Activated T-cell treated with anti-CD3 and anti-CD28 coated beads for 4 hours (primary cell): ENCODE measurements at regions not wholly inside any gene's neighbourhood (a gene's known extent, or its start where the extent isn't known, plus 50 kb on each side); places are given as distances from the start of the nearest gene placed in this dataset.

Source experiments
- DNase-seq: peaks from one replicate; pipeline ENCODE4 v3.0.0-alpha.2; 2020

DNA sequence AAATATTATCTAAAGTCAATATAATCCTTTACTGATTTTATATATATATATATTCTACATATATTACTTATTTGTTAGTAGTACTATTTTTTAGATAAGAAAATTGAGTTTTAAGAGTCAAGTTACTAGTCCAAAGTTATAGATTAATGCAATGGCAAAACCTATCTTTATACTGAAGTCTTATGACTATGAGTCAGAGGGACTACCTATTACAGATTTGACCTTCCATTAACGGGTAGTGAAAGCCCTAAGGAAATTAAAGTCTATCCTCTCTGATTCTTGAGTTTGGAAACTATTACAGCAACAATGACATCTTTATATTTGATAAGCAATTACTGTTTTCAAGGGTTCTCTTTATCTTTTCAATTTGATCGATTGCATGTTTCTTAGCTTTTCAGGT, 315.8 kb downstream of the CASP12 start:
- DNase-seq: no peak

GRCh38 chr11:104581246-104581980, 316.8 kb downstream of the CASP12 start:
- DNase-seq: no peak

DNA sequence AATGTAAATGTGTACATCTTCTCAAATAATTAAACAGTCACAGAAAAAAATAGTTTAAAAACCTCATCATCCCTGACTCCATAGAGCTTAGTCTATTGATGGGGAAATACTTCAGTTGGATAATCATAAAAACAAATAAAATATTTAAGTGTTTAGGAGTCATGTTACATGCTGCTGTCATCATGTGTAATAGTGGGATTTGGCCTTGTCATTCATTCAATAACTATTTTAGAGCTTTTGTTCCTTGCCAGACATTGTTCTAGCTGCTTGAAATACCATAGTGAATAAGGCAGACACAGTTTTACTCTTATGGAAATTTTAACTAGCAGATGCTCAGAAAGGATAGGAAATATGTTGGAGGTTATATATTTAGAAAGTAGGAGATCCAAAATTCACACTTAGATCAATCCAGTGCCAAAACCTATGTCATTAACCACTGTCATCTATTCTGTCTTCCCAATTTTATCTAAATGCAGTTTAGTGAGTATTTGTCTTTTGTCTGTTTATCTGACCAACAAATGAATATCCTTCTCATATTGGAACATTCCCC, 324.7 kb downstream of the CASP12 start:
- no peak for DNase-seq

- no peak for DNase-seq
These were observed 326.0 kb downstream of the CASP12 start for GRCh38 chr11:104572279-104572678.

- no peak for DNase-seq
These were observed 328.1 kb downstream of the CASP12 start for GRCh38 chr11:104570078-104570701.

DNA sequence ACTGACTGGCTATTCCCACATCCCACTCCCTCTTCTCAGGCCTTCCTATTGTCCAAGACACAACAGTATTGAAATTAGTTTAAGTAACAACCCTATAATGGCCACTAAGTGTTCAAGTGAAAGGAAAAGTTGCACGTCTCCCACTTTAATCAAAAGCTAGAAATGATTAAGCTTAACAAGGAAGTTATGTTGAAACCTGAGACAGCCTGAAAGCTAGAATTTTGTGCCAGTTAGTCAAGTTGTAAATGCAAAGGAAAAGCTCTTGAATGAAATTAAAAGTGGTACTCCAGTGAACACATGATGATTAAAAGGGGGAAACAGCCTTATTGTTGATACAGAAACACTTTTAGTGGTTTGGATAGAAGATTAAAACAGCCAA, 332.7 kb downstream of the CASP12 start:
- no peak for DNase-seq

DNA sequence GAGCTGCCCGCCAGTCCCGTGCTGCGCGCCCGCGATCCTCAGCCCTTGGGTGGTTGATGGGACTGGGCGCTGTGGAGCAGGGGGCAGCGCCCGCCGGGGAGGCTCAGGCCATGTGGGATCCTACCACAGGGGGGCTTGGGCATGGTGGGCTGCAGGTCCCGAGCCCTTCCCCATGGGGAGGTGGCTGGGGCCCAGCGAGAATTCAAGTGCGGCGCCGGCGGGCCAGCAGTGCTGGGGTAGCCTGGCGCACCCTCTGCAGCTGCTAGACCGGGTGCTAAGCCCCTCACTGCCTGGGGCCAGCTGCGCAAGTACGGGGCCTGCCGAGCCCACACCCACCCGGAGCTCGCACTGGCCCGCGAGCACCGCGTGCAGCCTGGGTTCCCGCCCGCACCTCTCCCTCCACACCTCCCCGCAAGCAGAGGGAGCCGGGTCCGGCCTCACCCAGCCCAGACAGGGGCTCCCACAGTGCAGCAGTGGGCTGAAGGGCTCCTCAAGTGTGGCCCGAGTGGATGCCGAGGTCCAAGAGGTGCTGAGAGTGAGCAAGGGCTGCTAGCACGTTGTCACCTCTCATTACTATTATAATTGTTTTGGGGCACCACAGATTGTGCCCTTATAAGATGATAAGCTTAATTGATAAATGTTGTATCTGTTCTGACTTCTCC, 333.2 kb downstream of the CASP12 start:
- no peak for DNase-seq

DNA sequence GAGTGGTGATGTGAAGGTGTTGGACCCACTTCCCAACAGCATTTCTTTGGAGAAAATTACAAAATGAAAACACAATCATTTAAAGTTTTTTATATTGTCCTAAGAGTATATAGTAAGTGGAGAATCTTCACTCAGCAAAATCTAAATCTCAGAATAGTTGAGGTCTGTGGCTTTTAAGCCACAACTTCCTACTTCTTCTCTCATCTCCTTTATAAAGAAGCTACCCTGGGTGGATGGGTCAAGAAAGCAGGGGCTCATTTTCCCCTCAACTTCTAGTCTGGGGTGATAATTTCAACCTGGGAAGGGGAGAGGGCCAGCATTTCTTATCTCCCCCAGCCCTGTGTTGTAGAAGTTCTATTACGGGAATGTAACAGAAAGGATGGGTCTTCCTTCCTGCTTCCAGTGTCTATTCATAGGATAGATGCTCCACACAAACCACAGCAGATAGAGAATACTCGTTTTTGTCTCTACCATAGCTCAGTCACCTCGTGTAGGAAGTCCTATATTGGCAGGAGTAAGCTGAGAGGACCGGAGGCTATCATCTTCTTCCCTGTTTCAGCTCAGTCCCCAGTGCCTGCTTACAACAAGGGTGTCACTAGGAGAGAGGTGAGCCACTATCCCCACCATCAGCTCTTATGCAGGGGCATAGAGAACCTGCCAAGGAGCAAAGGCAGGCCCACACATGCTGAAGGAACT, 341.5 kb downstream of the CASP12 start:
- no peak for DNase-seq

DNA sequence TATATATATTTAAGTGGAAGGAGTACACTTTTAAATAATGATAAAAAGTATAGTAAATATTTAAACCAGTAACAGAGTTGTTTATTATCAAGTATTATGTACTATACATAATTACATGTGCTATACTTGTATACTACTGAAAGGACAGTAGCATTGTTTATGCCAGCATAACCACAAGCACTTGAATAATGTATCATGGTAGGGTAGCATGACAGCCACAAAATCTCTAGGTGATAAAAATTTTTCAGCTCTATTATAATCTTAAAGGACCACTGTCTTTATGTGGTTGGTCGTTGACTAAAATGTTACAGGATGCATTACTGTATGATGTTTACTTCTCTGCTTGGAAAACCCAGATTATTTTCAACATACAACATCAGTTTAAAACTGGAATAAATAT, 349.2 kb downstream of the CASP12 start:
- DNase-seq: no peak

DNA sequence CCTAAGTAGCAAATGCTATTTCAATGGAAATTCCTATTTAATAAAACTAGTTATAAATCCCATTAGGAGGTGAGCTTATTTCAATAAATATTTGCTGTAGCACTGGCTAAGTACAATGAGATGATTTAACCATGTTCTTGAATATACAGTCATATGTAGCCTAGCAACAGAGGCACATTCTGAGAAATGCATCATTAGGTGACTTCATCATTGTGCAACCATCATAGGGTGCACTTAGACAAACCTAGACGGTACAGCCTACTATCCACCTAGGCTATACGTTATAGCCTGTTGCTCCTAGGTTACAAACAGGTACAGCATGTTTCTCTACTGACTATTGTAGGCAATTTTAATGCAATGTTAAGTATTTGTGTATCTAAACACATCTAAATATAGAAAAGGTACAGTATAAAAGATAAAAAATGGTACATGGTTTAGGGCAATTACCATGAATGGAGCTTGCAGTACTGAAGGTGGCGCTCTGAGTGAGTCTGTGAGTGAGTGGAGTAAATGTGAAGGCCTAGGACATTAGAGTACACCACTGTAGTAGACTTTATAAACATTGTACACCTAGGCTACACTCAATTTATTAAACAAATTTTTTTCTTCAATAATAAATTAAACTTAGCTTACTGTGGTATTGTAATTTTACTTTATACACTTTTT, 350.1 kb downstream of the CASP12 start:
- DNase-seq: no peak

- DNase-seq: no peak
These were observed 351.8 kb downstream of the CASP12 start for GRCh38 chr11:104546501-104546900.

DNA sequence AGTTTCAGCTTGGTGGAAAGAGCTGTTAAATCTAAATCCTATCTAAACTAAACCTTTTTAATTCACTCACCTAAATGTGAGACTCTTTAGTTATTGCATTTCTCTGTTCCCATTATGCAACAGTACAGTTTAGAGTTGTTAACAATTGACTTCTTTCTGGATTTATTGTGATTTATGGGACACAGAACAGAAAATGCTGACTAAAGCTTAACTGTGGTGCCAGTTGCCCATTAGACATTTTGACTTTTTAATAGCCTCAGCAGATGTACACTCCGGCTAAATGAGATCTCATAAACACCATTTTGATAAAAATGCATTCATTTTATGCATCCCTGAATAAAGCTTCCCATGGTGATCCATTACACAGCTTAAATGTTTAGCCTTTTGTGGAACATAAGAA, 356.6 kb downstream of the CASP12 start:
- DNase-seq: no peak

- DNase-seq: no peak
These were observed 359.9 kb downstream of the CASP12 start for GRCh38 chr11:104538313-104538712.

- DNase-seq: no peak
These were observed 364.0 kb downstream of the CASP12 start for GRCh38 chr11:104534278-104534677.

DNA sequence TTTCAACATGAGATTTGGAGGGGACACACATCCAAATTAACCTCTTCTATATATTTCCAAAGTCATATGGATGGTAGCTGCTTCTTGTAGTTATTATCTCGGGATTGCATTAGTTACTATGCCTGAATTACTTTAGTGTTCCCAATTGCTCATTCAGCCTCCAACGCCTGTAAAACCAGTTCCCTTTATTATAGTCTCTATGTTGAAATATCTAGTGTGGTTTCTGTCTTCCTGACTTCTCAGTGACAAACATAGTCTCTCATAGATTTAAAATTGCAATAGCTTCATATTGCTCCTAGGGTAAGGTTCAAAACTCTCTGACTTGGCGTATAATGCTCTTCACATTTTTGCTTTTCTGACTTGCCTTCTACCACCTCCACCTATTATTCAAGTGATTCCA, 366.4 kb downstream of the CASP12 start:
- DNase-seq: no peak

- DNase-seq: no peak
These were observed 367.1 kb upstream of the PDGFD start for GRCh38 chr11:104531075-104531474.

DNA sequence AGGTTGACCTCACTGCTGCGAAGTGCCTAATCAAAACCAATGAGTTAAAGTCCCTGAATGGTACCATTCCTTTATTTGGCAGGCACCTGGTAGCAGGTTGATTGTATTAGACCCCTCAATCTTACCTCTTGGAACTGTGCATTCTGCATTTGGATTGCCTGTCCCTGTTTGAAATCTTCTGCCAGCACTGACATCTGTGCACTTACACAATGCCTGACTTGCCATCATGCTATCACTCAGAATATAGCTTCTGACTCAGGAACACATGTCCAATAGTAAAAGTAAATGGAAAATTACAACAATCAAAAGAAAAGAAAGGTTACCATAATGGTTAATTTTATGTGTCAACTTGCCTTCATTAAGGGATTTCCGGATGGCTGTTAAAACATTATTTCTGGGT, 366.0 kb upstream of the PDGFD start:
- no peak for DNase-seq

- no peak for DNase-seq
These were observed 365.3 kb upstream of the PDGFD start for GRCh38 chr11:104529213-104529612.

DNA sequence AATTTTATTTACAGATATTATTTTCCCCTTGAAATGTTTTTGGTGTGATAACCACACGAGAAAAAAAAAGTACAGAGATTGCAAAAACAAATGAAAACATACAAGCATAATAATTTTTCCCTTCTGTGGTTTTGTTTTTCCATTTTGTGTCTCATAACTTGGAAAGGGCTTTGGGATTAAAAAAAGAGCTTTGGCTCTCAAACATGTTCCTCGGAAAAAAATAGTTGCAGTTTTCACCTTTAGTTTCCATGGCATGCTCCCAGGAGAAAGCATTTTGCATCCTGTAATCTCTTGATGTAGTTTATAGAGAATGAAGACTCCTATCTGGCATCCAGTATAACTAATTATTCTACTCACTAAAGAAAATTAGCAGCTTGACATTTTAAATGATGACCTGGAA, 362.1 kb upstream of the PDGFD start:
- no peak for DNase-seq

DNA sequence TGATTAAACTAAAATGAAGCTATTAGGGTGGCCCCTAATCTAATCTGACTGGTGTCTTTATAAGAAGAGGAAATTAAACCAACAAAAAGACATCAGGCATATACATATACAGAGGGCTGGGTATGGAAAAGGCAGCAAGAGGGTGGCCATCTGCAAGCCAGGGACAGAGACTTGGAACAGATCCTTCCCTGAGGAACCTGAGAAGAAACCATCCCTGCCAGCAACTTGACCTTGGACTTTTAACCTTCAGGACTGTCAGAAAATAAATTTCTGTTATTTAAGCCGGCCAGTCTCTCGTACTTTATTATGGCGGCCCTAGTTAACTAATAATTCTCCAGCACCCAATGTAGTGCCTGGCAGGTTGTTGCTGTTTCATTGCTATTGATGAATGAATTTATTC, 361.5 kb upstream of the PDGFD start:
- no peak for DNase-seq

GRCh38 chr11:104524254-104524653, 360.3 kb upstream of the PDGFD start:
- no peak for DNase-seq

- no peak for DNase-seq
These were observed 359.7 kb upstream of the PDGFD start for GRCh38 chr11:104523611-104524010.

DNA sequence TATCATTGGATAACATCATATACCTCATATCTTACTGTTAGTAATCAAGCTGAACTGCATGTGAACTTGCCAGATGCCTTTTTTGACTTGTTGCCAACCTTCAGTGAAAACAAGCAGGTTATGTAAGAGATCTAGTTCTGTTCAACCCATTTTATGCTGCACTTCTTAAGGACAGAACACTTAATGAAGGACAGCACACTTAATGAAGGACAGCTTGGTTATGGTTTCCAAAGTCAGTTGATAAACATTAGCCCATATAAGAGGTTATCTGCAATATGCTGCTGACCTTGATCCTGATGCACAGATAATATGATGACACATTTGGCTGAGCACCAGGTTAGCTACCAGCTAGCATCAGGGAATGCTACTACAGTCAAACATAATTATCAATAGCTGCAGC, 358.7 kb upstream of the PDGFD start:
- no peak for DNase-seq
